ENCODE measurements at regions not wholly inside any gene's neighbourhood (a gene's known extent, or its start where the extent isn't known, plus 50 kb on each side); places are given as distances from the start of the nearest gene placed in this dataset.

GRCh38 chr4:130486841-130487240 is 1390.9 kb downstream of the C4orf33 start:
- TF ChIP-seq, protein P1, sequence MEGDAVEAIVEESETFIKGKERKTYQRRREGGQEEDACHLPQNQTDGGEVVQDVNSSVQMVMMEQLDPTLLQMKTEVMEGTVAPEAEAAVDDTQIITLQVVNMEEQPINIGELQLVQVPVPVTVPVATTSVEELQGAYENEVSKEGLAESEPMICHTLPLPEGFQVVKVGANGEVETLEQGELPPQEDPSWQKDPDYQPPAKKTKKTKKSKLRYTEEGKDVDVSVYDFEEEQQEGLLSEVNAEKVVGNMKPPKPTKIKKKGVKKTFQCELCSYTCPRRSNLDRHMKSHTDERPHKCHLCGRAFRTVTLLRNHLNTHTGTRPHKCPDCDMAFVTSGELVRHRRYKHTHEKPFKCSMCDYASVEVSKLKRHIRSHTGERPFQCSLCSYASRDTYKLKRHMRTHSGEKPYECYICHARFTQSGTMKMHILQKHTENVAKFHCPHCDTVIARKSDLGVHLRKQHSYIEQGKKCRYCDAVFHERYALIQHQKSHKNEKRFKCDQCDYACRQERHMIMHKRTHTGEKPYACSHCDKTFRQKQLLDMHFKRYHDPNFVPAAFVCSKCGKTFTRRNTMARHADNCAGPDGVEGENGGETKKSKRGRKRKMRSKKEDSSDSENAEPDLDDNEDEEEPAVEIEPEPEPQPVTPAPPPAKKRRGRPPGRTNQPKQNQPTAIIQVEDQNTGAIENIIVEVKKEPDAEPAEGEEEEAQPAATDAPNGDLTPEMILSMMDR (IDR thresholded peaks at IDR 0.05): no peak
- no peak for TF ChIP-seq POLR2A (IDR thresholded peaks at IDR 0.05)
